Gastroesophageal sphincter (tissue), 4 donors: ENCODE measurements at regions not wholly inside any gene's neighbourhood (a gene's known extent, or its start where the extent isn't known, plus 50 kb on each side); places are given as distances from the start of the nearest gene placed in this dataset.

Source experiments
- ATAC-seq: fragments of 150-250 bp; one replicate; pipeline ENCODE4 v1.9.1; 2016; ENCODE audit warnings: mild to moderate bottlenecking, moderate library complexity
- H3K27ac ChIP-seq, 4 donors: fragments of 200-600 bp; sonication (generic) in 3 of 4; 1 replicate in 3 of 4; 2 replicates in 1 of 4; pipeline ENCODE4 v1.5.1; 2016 to 2019
- H3K27me3 ChIP-seq: fragments of 200-600 bp; sonication (generic); one replicate; pipeline ENCODE4 v1.5.1; 2019
- H3K36me3 ChIP-seq, 2 donors: fragments of 200-600 bp; sonication (generic); one replicate each; pipeline ENCODE4 v1.5.1; 2019; ENCODE audit warnings: control low read depth in 1 of 2
- H3K4me1 ChIP-seq, 3 donors: fragments of 200-600 bp; sonication (generic); 1 replicate in 2 of 3; 2 replicates in 1 of 3; pipeline ENCODE4 v1.5.1; 2016 to 2019; ENCODE audit warnings: control low read depth in 2 of 3
- H3K4me3 ChIP-seq, 2 donors: fragments of 200-600 bp; sonication (generic); one replicate each; pipeline ENCODE4 v1.5.1; 2019; ENCODE audit warnings: mild to moderate bottlenecking in 1 of 2, moderate library complexity in 1 of 2
- H3K9me3 ChIP-seq, 3 donors: fragments of 200-600 bp; sonication (generic); one replicate each; pipeline ENCODE4 v1.5.1; 2017 to 2019; ENCODE audit warnings: control low read depth in 2 of 3
- CTCF ChIP-seq, 4 experiments: fragments of 200-600 bp in 2 of 4; fragments of 450-650 bp in 2 of 4; sonication (generic) in 1 of 4; IDR thresholded peaks; one replicate each; pipeline ENCODE4 v1.5.1; 2017 to 2019; ENCODE audit warnings: antibody characterized with exemption in 4 of 4, mild to moderate bottlenecking in 2 of 4, moderate library complexity in 2 of 4
- EP300 ChIP-seq: sonication (generic); formaldehyde crosslinking; IDR thresholded peaks from one replicate; pipeline ENCODE4 v1.6.1; 2017; ENCODE audit warnings: antibody characterized with exemption, mild to moderate bottlenecking
- POLR2A ChIP-seq, 2 donors: fragments of 450-650 bp; IDR thresholded peaks; one replicate each; pipeline ENCODE4 v1.6.1; 2017; ENCODE audit warnings: antibody characterized with exemption in 2 of 2, mild to moderate bottlenecking in 2 of 2, moderate library complexity in 1 of 2
- POLR2AphosphoS5 ChIP-seq: sonication (generic); formaldehyde crosslinking; IDR thresholded peaks from one replicate; pipeline ENCODE4 v1.6.1; 2017; ENCODE audit warnings: antibody characterized with exemption
- WGBS, 2 donors: methylation state at CpG; one replicate each; pipeline ENCODE4 v1.1.5; 2018; ENCODE audit warnings: low coverage in 1 of 2; 5-methylcytosine and 5-hydroxymethylcytosine counted together

GRCh38 chrX:39152106-39152649, 350.9 kb downstream of the MID1IP1 start:
- H3K27ac ChIP-seq = no peak overlapping the region
- 58 to 80% methylated on average over 2 to 3 of the region's 7 CpGs for WGBS, 2 donors
- no peaks in the 10 kb centered on the region for H3K9me3 ChIP-seq
- no peak for ATAC-seq
- TF ChIP-seq POLR2A (IDR thresholded peaks at IDR 0.05) (no peak), POLR2AphosphoS5 (no peak), EP300 (no peak), CTCF (IDR thresholded peaks at IDR 0.05) (peak in 3 of 4 experiments; percentile 10 to 40 (median 11))
- H3K27me3 ChIP-seq = no peaks in the 10 kb centered on the region
- no peaks in the 10 kb centered on the region for H3K4me1 ChIP-seq
- no peaks in the 10 kb centered on the region for H3K36me3 ChIP-seq
- H3K4me3 ChIP-seq = no peak overlapping the region

GRCh38 chrX:39156051-39156450, 354.8 kb downstream of the MID1IP1 start:
- no peak overlapping the region for H3K27ac ChIP-seq

GRCh38 chrX:39157006-39157405, 355.7 kb downstream of the MID1IP1 start:
- no peaks in the 10 kb centered on the region for H3K27me3 ChIP-seq
- 23 to 41% methylated on average over 4 to 5 of the region's 5 CpGs for WGBS, 2 donors
- H3K9me3 ChIP-seq = no peaks in the 10 kb centered on the region
- no peaks in the 10 kb centered on the region for H3K36me3 ChIP-seq
- no peak overlapping the region for H3K27ac ChIP-seq
- no peak for ATAC-seq
- no peaks in the 10 kb centered on the region for H3K4me1 ChIP-seq
- H3K4me3 ChIP-seq = no peak overlapping the region
- TF ChIP-seq POLR2A (IDR thresholded peaks at IDR 0.05) (no peak), EP300 (no peak), CTCF (IDR thresholded peaks at IDR 0.05) (no peak), POLR2AphosphoS5 (no peak)

More at GRCh38 chrX:39156051-39156450, 354.8 kb downstream of the MID1IP1 start:
- H3K4me1 ChIP-seq = no peaks in the 10 kb centered on the region
- H3K27me3 ChIP-seq = no peaks in the 10 kb centered on the region
- no peak overlapping the region for H3K4me3 ChIP-seq
- no peaks in the 10 kb centered on the region for H3K9me3 ChIP-seq
- H3K36me3 ChIP-seq = no peaks in the 10 kb centered on the region
- no peak for ATAC-seq
- TF ChIP-seq POLR2A (IDR thresholded peaks at IDR 0.05) (no peak), CTCF (IDR thresholded peaks at IDR 0.05) (no peak), POLR2AphosphoS5 (no peak), EP300 (no peak)

GRCh38 chrX:39157796-39158195, 356.5 kb downstream of the MID1IP1 start:
- 27% methylated on average over 4 of the region's 6 CpGs; no CpG with 5 or more reads in 1 of the 2 donors for WGBS, 2 donors
- Histone ChIP-seq H3K27me3 (no peaks in the 10 kb centered on the region), H3K36me3 (no peaks in the 10 kb centered on the region), H3K4me1 (no peaks in the 10 kb centered on the region), H3K4me3 (no peak overlapping the region), H3K27ac (no peak overlapping the region), H3K9me3 (no peaks in the 10 kb centered on the region)
- TF ChIP-seq CTCF (IDR thresholded peaks at IDR 0.05) (no peak), EP300 (no peak), POLR2AphosphoS5 (no peak), POLR2A (IDR thresholded peaks at IDR 0.05) (no peak)
- no peak for ATAC-seq

- ATAC-seq = no peak
- Histone ChIP-seq H3K4me3 (no peak overlapping the region), H3K27ac (no peak overlapping the region), H3K9me3 (no peaks in the 10 kb centered on the region), H3K36me3 (no peaks in the 10 kb centered on the region), H3K27me3 (no peaks in the 10 kb centered on the region), H3K4me1 (no peaks in the 10 kb centered on the region)
- 70 to 80% methylated on average over 2 to 8 of the region's 11 CpGs for WGBS, 2 donors
- no peak for TF ChIP-seq EP300
- no peak for TF ChIP-seq POLR2AphosphoS5
These were observed 357.8 kb downstream of the MID1IP1 start for GRCh38 chrX:39158801-39159657.
